Epithelial cell of proximal tubule (primary cell): ENCODE measurements at regions not wholly inside any gene's neighbourhood (a gene's known extent, or its start where the extent isn't known, plus 50 kb on each side); places are given as distances from the start of the nearest gene placed in this dataset.
"Not testable (repeated sequence)": the region's sequence is repeated elsewhere in the genome, so short reads cannot be mapped to it uniquely, and the experiment has no call there.

Experiments
- DNase-seq: peaks from one replicate; pipeline ENCODE4 v3.0.0-alpha.2; 2011; ENCODE audit warnings: low read depth
- H3K4me3 ChIP-seq: 2 replicates; pipeline ENCODE4 v1.5.1; 2011; ENCODE audit warnings: low read depth, mild to moderate bottlenecking, low read length
- CTCF ChIP-seq: conservative IDR thresholded peaks from 2 replicates; pipeline ENCODE4 v1.5.1; 2012; ENCODE audit warnings: low read depth, mild to moderate bottlenecking, low read length

GRCh38 chr19:28575816-28576215 lies 637.1 kb downstream of the UQCRFS1 start:
- no peak for DNase-seq
- TF ChIP-seq CTCF = no peak
- no peak overlapping the region for H3K4me3 ChIP-seq

- H3K4me3 ChIP-seq, DNase-seq: not testable (repeated sequence)
Measured at GRCh38 chr19:28575312-28575711, 637.6 kb downstream of the UQCRFS1 start.

GRCh38 chr19:28574212-28574611 lies 638.7 kb downstream of the UQCRFS1 start:
- no peak for DNase-seq
- no peak for TF ChIP-seq CTCF
- no peak overlapping the region for H3K4me3 ChIP-seq

GRCh38 chr19:28569132-28570131 lies 643.5 kb downstream of the UQCRFS1 start:
- H3K4me3 ChIP-seq = no peak overlapping the region
- TF ChIP-seq CTCF = no peak
- DNase-seq = no peak

GRCh38 chr19:28567834-28568233 lies 645.1 kb downstream of the UQCRFS1 start:
- no peak for TF ChIP-seq CTCF
- DNase-seq = no peak
- H3K4me3 ChIP-seq = no peak overlapping the region

GRCh38 chr19:28563964-28564921 lies 648.7 kb downstream of the UQCRFS1 start:
- DNase-seq = no peak
- no peak overlapping the region for H3K4me3 ChIP-seq
- no peak for TF ChIP-seq CTCF

GRCh38 chr19:28560786-28561185 lies 652.2 kb downstream of the UQCRFS1 start:
- TF ChIP-seq CTCF = peak; percentile 19

More at GRCh38 chr19:28560786-28561185, 652.2 kb downstream of the UQCRFS1 start:
- no peak overlapping the region for H3K4me3 ChIP-seq
- no peak for DNase-seq
